Keratinocyte (primary cell): ENCODE measurements at regions not wholly inside any gene's neighbourhood (a gene's known extent, or its start where the extent isn't known, plus 50 kb on each side); places are given as distances from the start of the nearest gene placed in this dataset.

Source experiments
- DNase-seq: peaks from one replicate; pipeline ENCODE4 v3.0.0-alpha.2; 2011; ENCODE audit warnings: low read depth, missing footprints, low spot score
- FAIRE-seq: peaks from 2 replicates; lab custom pipeline; 2011; peaks lifted over from hg19 to GRCh38; lab: Jason Lieb, UNC
- H2AFZ ChIP-seq: 2 replicates; pipeline ENCODE4 v1.6.0; 2012; ENCODE audit warnings: low read length, control low read depth, inconsistent platforms; ENCODE audit not compliant: control insufficient read depth
- H3K27ac ChIP-seq: 2 replicates; pipeline ENCODE4 v1.5.1; 2011; ENCODE audit warnings: low read length; ENCODE audit not compliant: control insufficient read depth, insufficient read depth
- H3K27me3 ChIP-seq: 3 replicates; pipeline ENCODE4 v1.6.0; 2011; ENCODE audit warnings: low read length; ENCODE audit not compliant: control insufficient read depth, insufficient read depth; ENCODE audit errors: extremely low read depth
- H3K36me3 ChIP-seq, 2 experiments: 2 replicates in 1 of 2; 3 replicates in 1 of 2; pipeline ENCODE4 v1.5.1; 2011; ENCODE audit warnings: low read length in 2 of 2, mild to moderate bottlenecking in 1 of 2; ENCODE audit not compliant: control insufficient read depth in 2 of 2, insufficient read depth in 2 of 2; ENCODE audit errors: extremely low read depth in 1 of 2
- H3K4me1 ChIP-seq: 3 replicates; pipeline ENCODE4 v1.5.1; 2011; ENCODE audit warnings: low read length; ENCODE audit not compliant: control insufficient read depth, insufficient read depth; ENCODE audit errors: extremely low read depth
- H3K4me2 ChIP-seq: 3 replicates; pipeline ENCODE4 v1.6.0; 2011; ENCODE audit warnings: low read depth, low read length; ENCODE audit not compliant: control insufficient read depth, insufficient read depth; ENCODE audit errors: extremely low read depth
- H3K4me3 ChIP-seq, 3 experiments: fragments of 200-600 bp in 1 of 3; sonication (generic) in 1 of 3; 2 replicates in 2 of 3; 3 replicates in 1 of 3; pipeline ENCODE4 v1.5.1; 2011 to 2016; ENCODE audit warnings: low read length in 3 of 3, mild to moderate bottlenecking in 3 of 3, control low read depth in 2 of 3, inconsistent platforms in 1 of 3, low read depth in 1 of 3, mixed read lengths in 1 of 3, mixed run types in 1 of 3, moderate library complexity in 1 of 3; ENCODE audit not compliant: control insufficient read depth in 2 of 3, insufficient read depth in 2 of 3; ENCODE audit errors: extremely low read depth in 1 of 3
- H3K79me2 ChIP-seq: 2 replicates; pipeline ENCODE4 v1.6.0; 2012; ENCODE audit warnings: low read length; ENCODE audit not compliant: control insufficient read depth, insufficient read depth
- H3K9ac ChIP-seq: 3 replicates; pipeline ENCODE4 v1.6.0; 2011; ENCODE audit warnings: low read length; ENCODE audit not compliant: control insufficient read depth, insufficient read depth; ENCODE audit errors: extremely low read depth
- H3K9me1 ChIP-seq: 3 replicates; pipeline ENCODE4 v1.6.0; 2011; ENCODE audit warnings: low read length; ENCODE audit not compliant: control insufficient read depth, insufficient read depth; ENCODE audit errors: extremely low read depth
- H3K9me3 ChIP-seq: 2 replicates; pipeline ENCODE4 v1.5.1; 2012; ENCODE audit warnings: low read depth, low read length; ENCODE audit not compliant: control insufficient read depth
- H4K20me1 ChIP-seq: 3 replicates; pipeline ENCODE4 v1.6.0; 2011; ENCODE audit warnings: low read length; ENCODE audit not compliant: control insufficient read depth, insufficient read depth; ENCODE audit errors: extremely low read depth
- EZH2 ChIP-seq: IDR thresholded peaks from one replicate; pipeline ENCODE4 v1.6.1; 2012; ENCODE audit warnings: inconsistent platforms, mild to moderate bottlenecking, low read length, moderate library complexity
- dilution Hi-C: fragments of 300-500 bp; cut with MboI; formaldehyde crosslinking; loops from one replicate; pipeline ENCODE4 v1.7.0; 2020; ENCODE audit warnings: low sequenced_read_pairs; ENCODE audit not compliant: extremely low pct_ligation_motif_present
- TF ChIP-seq, protein P1 (sequence below), 3 experiments: IDR thresholded peaks in 1 of 3; conservative IDR thresholded peaks in 1 of 3; optimal IDR thresholded peaks in 1 of 3; 2 replicates in 2 of 3; 3 replicates in 1 of 3; pipeline versions ENCODE3 to v1.5.1; 2011; ENCODE audit warnings: low read length in 3 of 3, mild to moderate bottlenecking in 3 of 3, moderate library complexity in 2 of 3, control low read depth in 1 of 3, inconsistent platforms in 1 of 3; ENCODE audit not compliant: insufficient read depth in 2 of 3; ENCODE audit errors: extremely low read depth in 1 of 3

- dilution Hi-C loops = no loop called here
Measured at GRCh38 chr12:33670284-33670683, 230.7 kb upstream of the SYT10 start.

GRCh38 chr12:33671676-33672075, 232.1 kb upstream of the SYT10 start:
- H3K9me1 ChIP-seq = no peaks in the 10 kb centered on the region
- no peak for DNase-seq
- no peaks in the 10 kb centered on the region for H3K36me3 ChIP-seq
- dilution Hi-C loops = no loop called here
- no peak overlapping the region for H3K4me2 ChIP-seq
- FAIRE-seq = no peak
- no peak overlapping the region for H3K9ac ChIP-seq
- H3K27me3 ChIP-seq = no peaks in the 10 kb centered on the region
- no peaks in the 10 kb centered on the region for H3K79me2 ChIP-seq
- H4K20me1 ChIP-seq = no peaks in the 10 kb centered on the region
- H2AFZ ChIP-seq = no peak overlapping the region
- TF ChIP-seq EZH2 = no peak
- TF ChIP-seq, protein P1, sequence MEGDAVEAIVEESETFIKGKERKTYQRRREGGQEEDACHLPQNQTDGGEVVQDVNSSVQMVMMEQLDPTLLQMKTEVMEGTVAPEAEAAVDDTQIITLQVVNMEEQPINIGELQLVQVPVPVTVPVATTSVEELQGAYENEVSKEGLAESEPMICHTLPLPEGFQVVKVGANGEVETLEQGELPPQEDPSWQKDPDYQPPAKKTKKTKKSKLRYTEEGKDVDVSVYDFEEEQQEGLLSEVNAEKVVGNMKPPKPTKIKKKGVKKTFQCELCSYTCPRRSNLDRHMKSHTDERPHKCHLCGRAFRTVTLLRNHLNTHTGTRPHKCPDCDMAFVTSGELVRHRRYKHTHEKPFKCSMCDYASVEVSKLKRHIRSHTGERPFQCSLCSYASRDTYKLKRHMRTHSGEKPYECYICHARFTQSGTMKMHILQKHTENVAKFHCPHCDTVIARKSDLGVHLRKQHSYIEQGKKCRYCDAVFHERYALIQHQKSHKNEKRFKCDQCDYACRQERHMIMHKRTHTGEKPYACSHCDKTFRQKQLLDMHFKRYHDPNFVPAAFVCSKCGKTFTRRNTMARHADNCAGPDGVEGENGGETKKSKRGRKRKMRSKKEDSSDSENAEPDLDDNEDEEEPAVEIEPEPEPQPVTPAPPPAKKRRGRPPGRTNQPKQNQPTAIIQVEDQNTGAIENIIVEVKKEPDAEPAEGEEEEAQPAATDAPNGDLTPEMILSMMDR (optimal IDR thresholded peaks at IDR 0.05 in 1 of 3, IDR thresholded peaks at IDR 0.05 in 1 of 3, conservative IDR thresholded peaks at IDR 0.05 in 1 of 3; ENCODE audit: extremely low read depth in 1 of 3, insufficient read depth in 2 of 3, low read length in 3 of 3) = no peak
- no peak overlapping the region for H3K4me3 ChIP-seq
- H3K9me3 ChIP-seq = no peaks in the 10 kb centered on the region
- no peak overlapping the region for H3K27ac ChIP-seq
- no peaks in the 10 kb centered on the region for H3K4me1 ChIP-seq

More at GRCh38 chr12:33670284-33670683, 230.7 kb upstream of the SYT10 start:
- Histone ChIP-seq H3K9me3 (no peaks in the 10 kb centered on the region), H4K20me1 (no peaks in the 10 kb centered on the region), H3K79me2 (no peaks in the 10 kb centered on the region), H3K4me1 (no peaks in the 10 kb centered on the region), H3K27me3 (no peaks in the 10 kb centered on the region), H3K36me3 (no peaks in the 10 kb centered on the region), H3K9ac (no peak overlapping the region), H3K9me1 (no peaks in the 10 kb centered on the region), H3K4me2 (no peak overlapping the region), H3K27ac (no peak overlapping the region), H2AFZ (no peak overlapping the region), H3K4me3 (no peak overlapping the region)
- TF ChIP-seq, protein P1 (optimal IDR thresholded peaks at IDR 0.05 in 1 of 3, IDR thresholded peaks at IDR 0.05 in 1 of 3, conservative IDR thresholded peaks at IDR 0.05 in 1 of 3; ENCODE audit: extremely low read depth in 1 of 3, insufficient read depth in 2 of 3, low read length in 3 of 3) = no peak
- TF ChIP-seq EZH2 = no peak
- no peak for FAIRE-seq
- DNase-seq = no peak
